Omental fat pad (tissue), 3 donors: ENCODE measurements at regions not wholly inside any gene's neighbourhood (a gene's known extent, or its start where the extent isn't known, plus 50 kb on each side); places are given as distances from the start of the nearest gene placed in this dataset.

Source experiments
- ATAC-seq: fragments of 150-250 bp; one replicate; pipeline ENCODE4 v1.9.1; 2016; ENCODE audit warnings: mild to moderate bottlenecking, moderate library complexity; ENCODE audit not compliant: low FRiP score
- DNase-seq: peaks from one replicate; pipeline ENCODE4 v3.0.0-alpha.2; 2019; ENCODE audit warnings: low spot score
- CTCF ChIP-seq, 3 donors: fragments of 450-650 bp; IDR thresholded peaks; one replicate each; pipeline ENCODE4 v1.5.1; 2016 to 2017; ENCODE audit warnings: antibody characterized with exemption in 3 of 3, mild to moderate bottlenecking in 3 of 3, moderate library complexity in 2 of 3

- no peak for DNase-seq
- no peak for TF ChIP-seq CTCF (IDR thresholded peaks at IDR 0.05)
- ATAC-seq = no peak
These were observed 164.2 kb downstream of the PPIAL4G start for GRCh38 chr1:148318904-148319242.

GRCh38 chr1:148318123-148318903 lies 164.8 kb downstream of the PPIAL4G start:
- DNase-seq (no peak), ATAC-seq (no peak)
- TF ChIP-seq CTCF (IDR thresholded peaks at IDR 0.05) = no peak

- ATAC-seq (no peak), DNase-seq (no peak)
- TF ChIP-seq CTCF (IDR thresholded peaks at IDR 0.05) = no peak
These were observed 165.4 kb upstream of the NBPF11 start for GRCh38 chr1:148317288-148317985.

GRCh38 chr1:148315071-148315811 lies 163.2 kb upstream of the NBPF11 start:
- no peak for TF ChIP-seq CTCF (IDR thresholded peaks at IDR 0.05)
- no peak for ATAC-seq
- no peak for DNase-seq

- TF ChIP-seq CTCF (IDR thresholded peaks at IDR 0.05) = no peak
- no peak for ATAC-seq
- no peak for DNase-seq
These were observed 158.7 kb upstream of the NBPF11 start for GRCh38 chr1:148310807-148311206.

GRCh38 chr1:148309940-148310500 lies 157.9 kb upstream of the NBPF11 start:
- ATAC-seq (no peak), DNase-seq (no peak)
- no peak for TF ChIP-seq CTCF (IDR thresholded peaks at IDR 0.05)
